Endothelial cell of umbilical vein (primary cell): ENCODE measurements at regions not wholly inside any gene's neighbourhood (a gene's known extent, or its start where the extent isn't known, plus 50 kb on each side); places are given as distances from the start of the nearest gene placed in this dataset.

Experiments used
- BruUV-seq: library from RNA; stranded (reverse); fragments of 400-500 nt; replicated peaks from 2 replicates; lab custom pipeline; 2021; lab: Mats Ljungman, UMichigan
- CTCF ChIA-PET: fragments of 300-600, 350-600 bp; sonication (Branson Sonifier 250); formaldehyde crosslinking; loops from one replicate; lab custom pipeline; 2021; ENCODE audit warnings: antibody characterized with exemption, inconsistent platforms; lab: Charles Lee
- POLR2A ChIA-PET: fragments of 300-600, 350-600 bp; sonication (Branson Sonifier 250); formaldehyde crosslinking; loops from one replicate; lab custom pipeline; 2021; ENCODE audit warnings: antibody characterized with exemption, inconsistent platforms; lab: Charles Lee
- DNase-seq: peaks from one replicate; pipeline ENCODE4 v3.0.0-alpha.2; 2011; ENCODE audit warnings: low read depth, low spot score
- FAIRE-seq: peaks from 2 replicates; lab custom pipeline; 2011; peaks lifted over from hg19 to GRCh38; lab: Jason Lieb, UNC
- H2AFZ ChIP-seq: 2 replicates; pipeline ENCODE4 v1.6.0; 2012; ENCODE audit warnings: low read depth, low read length, control low read depth, inconsistent platforms
- H3K27ac ChIP-seq: 2 replicates; pipeline ENCODE4 v1.5.1; 2011; ENCODE audit warnings: low read depth, mild to moderate bottlenecking, control low read depth, low read length, moderate library complexity; ENCODE audit not compliant: insufficient read depth
- H3K27me3 ChIP-seq, 2 experiments: 2 replicates each; pipeline versions ENCODE4 v1.6.0 to v1.6.1; 2011; ENCODE audit warnings: low read length in 2 of 2, mixed read lengths in 1 of 2; ENCODE audit not compliant: control insufficient read depth in 2 of 2, insufficient read depth in 2 of 2
- H3K36me3 ChIP-seq, 2 experiments: 2 replicates in 1 of 2; 3 replicates in 1 of 2; pipeline ENCODE4 v1.5.1; 2011; ENCODE audit warnings: low read length in 2 of 2, mild to moderate bottlenecking in 1 of 2, moderate library complexity in 1 of 2; ENCODE audit not compliant: control insufficient read depth in 2 of 2, insufficient read depth in 2 of 2; ENCODE audit errors: extremely low read depth in 1 of 2
- H3K4me1 ChIP-seq: 3 replicates; pipeline ENCODE4 v1.5.1; 2011; ENCODE audit warnings: mild to moderate bottlenecking, low read length; ENCODE audit not compliant: control insufficient read depth, insufficient read depth; ENCODE audit errors: extremely low read depth
- H3K4me2 ChIP-seq: 2 replicates; pipeline ENCODE4 v1.6.1; 2011; ENCODE audit warnings: low read length, control low read depth, mixed read lengths; ENCODE audit not compliant: insufficient read depth
- H3K4me3 ChIP-seq, 3 experiments: fragments of 200-600 bp in 1 of 3; sonication (generic), shearing (Covaris generic) in 1 of 3; replicated peaks in 1 of 3; 2 replicates each; pipeline ENCODE4 v1.5.1; 2011 to 2016; ENCODE audit warnings: control low read depth in 3 of 3, low read length in 3 of 3, mild to moderate bottlenecking in 2 of 3, inconsistent platforms in 1 of 3, low read depth in 1 of 3, moderate library complexity in 1 of 3; ENCODE audit not compliant: insufficient read depth in 1 of 3
- H3K79me2 ChIP-seq: 2 replicates; pipeline ENCODE4 v1.6.0; 2012; ENCODE audit warnings: low read length, inconsistent platforms; ENCODE audit not compliant: control insufficient read depth, insufficient read depth
- H3K9ac ChIP-seq: replicated peaks from 2 replicates; pipeline ENCODE3; 2011; ENCODE audit warnings: low read length, control low read depth; ENCODE audit not compliant: insufficient read depth; ENCODE audit errors: extremely low read depth
- H3K9me1 ChIP-seq: replicated peaks from 3 replicates; pipeline ENCODE4 v1.6.0; 2011; ENCODE audit warnings: mild to moderate bottlenecking, low read length; ENCODE audit not compliant: control insufficient read depth, insufficient read depth; ENCODE audit errors: extremely low read depth
- H3K9me3 ChIP-seq: replicated peaks from 2 replicates; pipeline ENCODE4 v1.5.1; 2012; ENCODE audit warnings: low read length, inconsistent platforms; ENCODE audit not compliant: control insufficient read depth, insufficient read depth
- H4K20me1 ChIP-seq: replicated peaks from 2 replicates; pipeline ENCODE3; 2011; ENCODE audit warnings: mild to moderate bottlenecking, low read length; ENCODE audit not compliant: control insufficient read depth, insufficient read depth; ENCODE audit errors: extremely low read depth
- CTCF ChIP-seq, 2 donors: IDR thresholded peaks; 1 replicate in 1 of 2; 2 replicates in 1 of 2; pipeline ENCODE4 v1.5.1; 2011; ENCODE audit warnings: low read length in 2 of 2, mild to moderate bottlenecking in 2 of 2, moderate library complexity in 2 of 2, control low read depth in 1 of 2, inconsistent platforms in 1 of 2, low read depth in 1 of 2; ENCODE audit not compliant: insufficient read depth in 1 of 2; ENCODE audit errors: extremely low read depth in 1 of 2
- EZH2 ChIP-seq: IDR thresholded peaks from 2 replicates; pipeline ENCODE4 v1.6.1; 2012; ENCODE audit warnings: borderline replicate concordance, low read depth, mild to moderate bottlenecking, moderate library complexity, low read length, inconsistent platforms; ENCODE audit not compliant: severe bottlenecking
- FOS ChIP-seq: IDR thresholded peaks from 2 replicates; pipeline ENCODE4 v1.6.1; 2011; ENCODE audit warnings: mild to moderate bottlenecking, low read length, moderate library complexity, borderline replicate concordance; ENCODE audit not compliant: insufficient read depth
- GATA2 ChIP-seq: IDR thresholded peaks from 2 replicates; pipeline ENCODE4 v1.7.0; 2011; ENCODE audit warnings: low read depth, mild to moderate bottlenecking, moderate library complexity, mixed read lengths, low read length; ENCODE audit not compliant: insufficient read length, insufficient read depth
- JUN ChIP-seq: IDR thresholded peaks from 2 replicates; pipeline ENCODE4 v1.6.1; 2011; ENCODE audit warnings: borderline replicate concordance, low read depth; ENCODE audit not compliant: insufficient read length, insufficient read depth
- MAX ChIP-seq: IDR thresholded peaks from 2 replicates; pipeline ENCODE4 v1.6.1; 2011; ENCODE audit not compliant: insufficient read depth, insufficient read length
- MYC ChIP-seq: IDR thresholded peaks from one replicate; pipeline ENCODE4 v1.6.1; 2011; ENCODE audit warnings: mild to moderate bottlenecking, low read depth, low read length
- POLR2A ChIP-seq: IDR thresholded peaks from 2 replicates; pipeline ENCODE4 v1.6.1; 2012; ENCODE audit warnings: low read depth, mild to moderate bottlenecking, control low read depth, low read length
- POLR2AphosphoS5 ChIP-seq: IDR thresholded peaks from 2 replicates; pipeline ENCODE4 v1.6.1; 2012; ENCODE audit warnings: low read depth, mild to moderate bottlenecking, control low read depth, low read length, moderate library complexity; ENCODE audit not compliant: insufficient read depth
- dilution Hi-C: fragments of 300-500 bp; cut with MboI; formaldehyde crosslinking; loops from one replicate; pipeline ENCODE4 v1.15.0; 2019; ENCODE audit warnings: low sequenced_read_pairs; ENCODE audit not compliant: extremely low pct_ligation_motif_present
- intact Hi-C: fragments of 100-400 bp; cut with micrococcal nuclease; formaldehyde crosslinking; loops from one replicate; pipeline ENCODE4 v1.10.0; 2022

GRCh38 chr4:153140294-153140693 lies 63.9 kb upstream of the TRIM2 start:
- no TSS peak for BruUV-seq
- Histone ChIP-seq H3K36me3 (no peaks in the 10 kb centered on the region), H3K4me2 (no peak overlapping the region), H3K27ac (no peak overlapping the region), H3K9me3 (no peaks in the 10 kb centered on the region), H3K9ac (no peak overlapping the region), H3K9me1 (no peaks in the 10 kb centered on the region), H3K79me2 (no peaks in the 10 kb centered on the region), H3K27me3 (no peaks in the 10 kb centered on the region), H3K4me3 (no peak overlapping the region), H2AFZ (no peak overlapping the region), H3K4me1 (peaks cover 14% of the 10 kb centered on the region), H4K20me1 (no peaks in the 10 kb centered on the region)
- POLR2A ChIA-PET, result no interaction called here
- DNase-seq (no peak), FAIRE-seq (no peak)
- CTCF ChIA-PET, result interaction anchor here (1.4 kb wide), 1 partner anchor 13 kb away, joined by 4 read pairs; no protein-coding TSS in a partner anchor
- TF ChIP-seq POLR2AphosphoS5, result no peak
- TF ChIP-seq GATA2, result no peak
- no peak for TF ChIP-seq MYC
- TF ChIP-seq EZH2, result no peak
- no peak for TF ChIP-seq MAX
- TF ChIP-seq FOS, result no peak
- no peak for TF ChIP-seq JUN
- no peak for TF ChIP-seq CTCF (IDR thresholded peaks at IDR 0.05; ENCODE audit: extremely low read depth in 1 of 2, insufficient read depth in 1 of 2, low read depth in 1 of 2, low read length in 2 of 2)
- no peak for TF ChIP-seq POLR2A
- dilution Hi-C loops, result no loop called here
- intact Hi-C loops, result no loop called here
